GM21825 (cell line): ENCODE measurements at regions not wholly inside any gene's neighbourhood (a gene's known extent, or its start where the extent isn't known, plus 50 kb on each side); places are given as distances from the start of the nearest gene placed in this dataset.
"Not testable (repeated sequence)": the region's sequence is repeated elsewhere in the genome, so short reads cannot be mapped to it uniquely, and the experiment has no call there.

ENCODE experiments used
- ATAC-seq: cut with Tn5 transposase; IDR thresholded peaks from one replicate; pipeline ENCODE4 v1.9.1; 2021; ENCODE audit warnings: mild to moderate bottlenecking, moderate library complexity; ENCODE audit not compliant: unreplicated experiment

- no peak for ATAC-seq
These were observed 62.1 kb downstream of the ZWINT start for GRCh38 chr10:56298941-56299340.

- no peak for ATAC-seq
These were observed 64.4 kb downstream of the ZWINT start for GRCh38 chr10:56296618-56297017.

GRCh38 chr10:56288403-56288802, 72.7 kb downstream of the ZWINT start:
- no peak for ATAC-seq

GRCh38 chr10:56286096-56286495, 75.0 kb downstream of the ZWINT start:
- no peak for ATAC-seq

GRCh38 chr10:56279270-56279669, 81.8 kb downstream of the ZWINT start:
- no peak for ATAC-seq

GRCh38 chr10:56269181-56269580, 91.9 kb downstream of the ZWINT start:
- no peak for ATAC-seq

GRCh38 chr10:56266120-56266519, 94.9 kb downstream of the ZWINT start:
- no peak for ATAC-seq

GRCh38 chr10:56258991-56259390, 102.1 kb downstream of the ZWINT start:
- ATAC-seq, result no peak

- ATAC-seq, result no peak
These were observed 102.7 kb downstream of the ZWINT start for GRCh38 chr10:56258378-56258777.

GRCh38 chr10:56255298-56255697, 105.8 kb downstream of the ZWINT start:
- no peak for ATAC-seq

GRCh38 chr10:56240471-56240870, 120.6 kb downstream of the ZWINT start:
- ATAC-seq, result no peak

- ATAC-seq, result no peak
These were observed 129.6 kb downstream of the ZWINT start for GRCh38 chr10:56231436-56231835.

- ATAC-seq, result no peak
These were observed 138.8 kb downstream of the ZWINT start for GRCh38 chr10:56222237-56222636.

GRCh38 chr10:56212951-56213350, 148.1 kb downstream of the ZWINT start:
- no peak for ATAC-seq

GRCh38 chr10:56181607-56182006, 179.5 kb downstream of the ZWINT start:
- ATAC-seq, result no peak

GRCh38 chr10:56178210-56178609, 182.8 kb downstream of the ZWINT start:
- ATAC-seq, result no peak

GRCh38 chr10:56155091-56155513, 206.0 kb downstream of the ZWINT start:
- ATAC-seq, result not testable (repeated sequence)

GRCh38 chr10:56146806-56147205, 214.3 kb downstream of the ZWINT start:
- ATAC-seq, result no peak

- ATAC-seq, result peak; percentile 81
These were observed 218.8 kb downstream of the ZWINT start for GRCh38 chr10:56142092-56142728.

- no peak for ATAC-seq
These were observed 221.7 kb downstream of the ZWINT start for GRCh38 chr10:56139405-56139804.

GRCh38 chr10:56135828-56136227, 225.2 kb downstream of the ZWINT start:
- ATAC-seq, result no peak

GRCh38 chr10:56123247-56123646, 237.8 kb downstream of the ZWINT start:
- no peak for ATAC-seq

- no peak for ATAC-seq
These were observed 244.4 kb downstream of the ZWINT start for GRCh38 chr10:56116684-56117083.
